HG03460 (cell line): ENCODE measurements at regions not wholly inside any gene's neighbourhood (a gene's known extent, or its start where the extent isn't known, plus 50 kb on each side); places are given as distances from the start of the nearest gene placed in this dataset.

Experiments
- ATAC-seq: cut with Tn5 transposase; IDR thresholded peaks from one replicate; pipeline ENCODE4 v1.9.1; 2021; ENCODE audit not compliant: unreplicated experiment

- no peak for ATAC-seq
These were observed 1734.3 kb downstream of the PCDH7 start for GRCh38 chr4:32454482-32454881.

GRCh38 chr4:32455231-32455630 is 1735.1 kb downstream of the PCDH7 start:
- ATAC-seq, result no peak

DNA sequence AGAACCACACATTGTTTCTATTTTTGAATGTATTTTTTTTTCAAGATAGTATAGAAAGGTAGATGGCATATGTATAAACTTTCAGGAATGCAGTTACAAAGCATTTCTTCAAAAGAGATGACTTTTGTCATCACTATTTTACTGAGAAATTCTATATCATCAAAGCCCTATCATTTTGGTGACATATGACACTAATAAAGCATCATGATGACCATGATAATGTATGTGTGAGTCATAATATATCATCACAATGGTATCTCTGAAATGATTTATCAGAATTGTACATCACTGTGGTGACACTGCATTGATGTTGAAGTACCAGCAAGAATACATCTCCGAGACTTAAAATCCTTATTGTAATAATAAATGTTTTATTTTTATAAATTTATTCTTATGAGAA is 1740.8 kb downstream of the PCDH7 start:
- ATAC-seq, result no peak

- ATAC-seq, result no peak
These were observed 1742.8 kb downstream of the PCDH7 start for GRCh38 chr4:32462944-32463343.

DNA sequence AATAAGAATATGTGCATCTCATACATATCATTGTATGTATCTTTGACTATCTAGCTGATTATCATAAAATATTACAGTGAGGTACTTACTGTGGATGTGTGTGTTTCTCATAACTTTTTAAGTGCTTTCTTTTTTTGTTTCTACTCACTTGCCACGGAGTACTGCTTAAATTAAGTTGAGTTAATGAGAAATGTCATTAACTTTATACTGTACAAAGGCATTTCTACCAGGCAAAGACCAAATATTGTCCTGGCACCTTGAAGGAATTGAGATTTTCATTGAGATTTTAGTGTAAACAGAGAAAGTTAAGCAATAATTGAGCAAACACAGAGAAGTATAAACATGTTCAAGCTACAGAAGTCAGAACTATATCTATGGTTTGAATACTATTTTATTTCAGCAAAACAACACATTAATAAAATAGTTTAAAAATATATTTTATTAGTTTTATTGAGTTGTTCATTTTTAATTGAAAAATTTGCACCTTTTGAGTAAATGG is 1750.0 kb downstream of the PCDH7 start:
- ATAC-seq, result no peak

DNA sequence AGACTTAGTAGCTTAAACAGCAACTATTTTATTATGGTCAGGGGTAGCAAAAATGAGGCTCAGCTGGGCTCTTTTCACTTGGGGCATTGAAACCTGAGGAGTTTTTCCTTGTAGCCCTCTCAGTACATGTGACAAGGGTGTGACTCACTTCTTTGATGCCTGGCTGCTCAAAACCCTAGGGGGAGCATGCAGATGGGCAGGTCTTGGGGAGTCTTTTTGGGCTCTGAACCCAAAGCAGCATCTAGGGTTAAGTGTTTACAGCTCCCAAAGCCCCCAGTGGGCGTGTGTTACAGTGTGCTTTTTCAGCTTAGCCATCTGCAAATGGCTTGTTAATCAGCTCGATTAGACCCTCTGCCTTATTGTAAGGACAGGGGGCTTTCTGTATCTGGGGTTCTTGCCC is 1752.7 kb downstream of the PCDH7 start:
- no peak for ATAC-seq

GRCh38 chr4:32475710-32476109 is 1755.5 kb downstream of the PCDH7 start:
- no peak for ATAC-seq

DNA sequence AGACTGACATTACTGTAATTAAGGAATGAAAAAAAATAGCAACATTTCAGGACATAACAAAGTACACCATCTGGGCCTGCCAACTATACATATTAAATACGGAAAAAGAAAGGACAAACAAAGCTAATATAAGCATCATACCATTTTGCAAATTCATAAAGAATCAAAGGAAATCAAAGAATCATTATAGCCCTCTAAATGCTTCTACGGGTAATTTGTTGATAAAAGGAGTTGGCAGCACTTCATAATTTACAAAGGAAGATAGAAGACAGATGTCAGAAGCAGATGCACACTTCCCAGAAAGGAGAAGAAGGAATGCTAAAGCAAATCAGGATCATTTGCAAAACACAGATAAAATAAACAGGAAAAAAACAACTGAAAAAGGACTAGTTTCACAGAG is 1757.3 kb downstream of the PCDH7 start:
- ATAC-seq, result no peak

GRCh38 chr4:32485956-32486355 is 1765.8 kb downstream of the PCDH7 start:
- ATAC-seq, result no peak

DNA sequence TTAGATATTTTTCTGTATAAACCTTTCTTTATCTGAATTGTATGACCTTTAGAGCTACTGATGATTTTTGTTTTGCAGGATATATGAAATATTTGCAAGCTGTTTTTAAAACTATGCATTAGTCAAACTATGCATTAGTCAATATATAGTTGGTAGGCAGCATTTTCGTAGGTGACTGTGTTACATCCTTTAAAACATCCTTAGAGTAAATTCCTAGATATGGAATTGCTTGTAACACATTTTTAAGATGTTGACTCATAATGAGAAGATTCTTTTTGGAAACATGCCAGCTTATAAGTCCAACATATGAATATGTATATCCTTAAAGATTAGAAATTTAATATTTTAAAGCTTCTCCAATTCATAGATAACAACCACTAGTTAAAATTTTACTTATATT is 1768.5 kb downstream of the PCDH7 start:
- no peak for ATAC-seq

- ATAC-seq, result no peak
These were observed 1779.0 kb downstream of the PCDH7 start for GRCh38 chr4:32499171-32499570.

DNA sequence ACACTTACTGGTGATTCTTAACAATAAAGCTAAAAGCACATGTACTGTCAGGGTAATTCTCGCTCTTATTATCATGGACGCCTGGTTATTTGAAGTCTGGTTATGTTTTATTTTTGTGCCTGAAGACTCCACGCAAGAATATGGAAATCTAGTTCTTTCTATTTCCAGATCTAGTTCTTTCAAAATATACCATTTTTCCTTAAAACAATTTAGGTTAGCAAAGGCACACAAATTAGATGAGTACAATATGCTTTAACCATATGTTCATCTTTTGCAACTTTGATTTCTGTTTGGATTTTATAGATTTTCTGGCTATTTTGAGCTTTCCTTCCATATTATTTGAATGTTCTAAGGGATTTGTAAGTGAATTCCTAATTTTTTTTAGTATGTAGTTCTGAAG is 1783.1 kb downstream of the PCDH7 start:
- no peak for ATAC-seq

DNA sequence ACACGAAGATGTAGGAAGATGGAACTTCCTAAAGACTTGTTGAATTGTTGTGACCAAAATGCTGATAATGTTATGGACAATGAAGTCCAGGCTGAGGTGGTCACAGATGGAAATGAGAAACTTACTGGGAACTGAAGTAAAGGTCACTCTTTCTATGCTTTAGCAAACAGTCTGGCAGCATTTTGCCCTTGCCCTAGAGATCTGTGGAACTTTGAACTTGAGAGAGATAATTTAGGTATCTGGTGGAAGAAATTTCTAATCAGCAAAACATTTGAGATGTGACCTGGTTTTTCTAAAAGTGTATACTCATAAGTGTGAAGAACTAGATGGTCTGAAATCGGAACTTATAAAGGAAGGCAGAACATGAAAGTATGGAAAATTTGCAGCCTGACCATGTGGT is 1785.9 kb downstream of the PCDH7 start:
- ATAC-seq, result no peak

DNA sequence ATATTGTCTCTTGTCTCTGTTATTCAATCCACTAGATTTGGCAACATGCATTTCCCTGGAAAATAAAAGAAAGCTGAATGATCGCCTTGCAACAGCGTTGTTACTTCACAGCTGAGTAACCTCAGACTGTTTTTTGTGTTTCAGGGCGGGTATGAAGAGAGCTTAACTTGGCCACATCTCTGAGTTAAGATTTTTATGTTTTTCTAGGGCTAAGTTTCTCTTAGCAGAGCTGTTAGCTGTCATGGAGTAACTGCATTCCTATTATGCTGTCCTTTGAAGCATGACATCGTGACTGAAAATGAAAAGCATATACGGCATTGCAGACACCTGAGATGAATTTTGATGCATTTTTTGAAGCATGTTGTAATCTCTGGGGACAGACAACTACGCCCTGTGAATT is 1798.9 kb downstream of the PCDH7 start:
- no peak for ATAC-seq

DNA sequence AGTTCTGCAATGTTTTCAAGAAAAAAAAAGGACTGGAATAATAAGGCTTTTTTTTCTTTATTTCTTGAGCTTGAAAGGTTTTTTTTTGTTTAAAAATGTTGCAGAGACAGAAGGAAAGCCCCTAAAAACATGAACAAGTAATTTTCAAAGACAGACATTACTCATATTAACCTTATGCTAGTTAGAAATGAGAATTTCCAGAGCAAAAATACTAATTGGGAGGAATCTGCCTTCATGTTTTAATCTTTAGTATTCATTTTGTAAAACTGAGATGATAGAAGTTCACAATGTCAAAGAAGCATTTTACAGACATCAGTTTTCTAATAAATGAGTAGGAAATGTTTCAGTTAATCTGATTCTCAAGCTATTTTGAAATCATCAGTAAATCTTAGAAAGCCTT is 1805.3 kb downstream of the PCDH7 start:
- ATAC-seq, result no peak

DNA sequence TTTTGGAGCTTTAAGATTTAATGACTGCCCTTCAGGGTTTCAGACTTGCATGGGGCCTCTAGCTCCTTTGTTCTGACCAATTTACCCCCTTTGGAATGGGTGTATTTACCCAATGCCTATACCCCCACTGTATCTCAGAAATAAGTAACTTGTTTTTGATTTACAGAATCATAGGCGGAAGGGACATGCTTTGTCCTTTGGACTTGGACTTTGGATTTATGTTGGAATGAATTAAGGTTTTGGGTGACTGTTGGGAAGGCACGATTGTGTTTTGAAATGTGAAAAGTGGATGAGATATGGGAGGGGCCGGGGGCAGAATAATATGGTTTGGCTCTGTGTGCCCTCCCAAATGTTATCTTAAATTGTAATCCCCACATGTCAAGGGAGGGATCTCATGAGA is 1824.7 kb downstream of the PCDH7 start:
- no peak for ATAC-seq

DNA sequence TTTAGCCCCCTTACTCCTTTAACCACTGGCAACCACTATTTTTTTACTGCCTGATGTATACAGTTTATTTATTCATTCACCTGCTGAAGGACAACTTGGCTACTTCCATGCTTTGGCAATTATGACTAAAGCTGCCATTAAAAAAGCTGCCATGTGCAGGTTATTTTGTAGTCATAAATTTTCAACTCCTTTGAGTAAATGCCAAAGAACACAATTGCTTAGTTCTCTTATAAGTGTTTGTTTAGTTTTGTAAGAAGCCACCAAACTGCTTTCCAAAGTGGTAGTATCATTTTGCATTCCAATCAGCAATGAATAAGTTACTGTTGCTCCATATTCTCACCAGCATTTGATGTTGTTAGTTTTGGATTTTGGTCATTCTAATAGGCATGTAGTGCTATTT is 1831.8 kb downstream of the PCDH7 start:
- ATAC-seq, result no peak

GRCh38 chr4:32560306-32560705 is 1840.1 kb downstream of the PCDH7 start:
- no peak for ATAC-seq

- ATAC-seq, result no peak
These were observed 1841.8 kb downstream of the PCDH7 start for GRCh38 chr4:32562010-32562409.

GRCh38 chr4:32564626-32565025 is 1844.5 kb downstream of the PCDH7 start:
- ATAC-seq, result no peak

- no peak for ATAC-seq
These were observed 1849.7 kb downstream of the PCDH7 start for GRCh38 chr4:32569861-32570260.

DNA sequence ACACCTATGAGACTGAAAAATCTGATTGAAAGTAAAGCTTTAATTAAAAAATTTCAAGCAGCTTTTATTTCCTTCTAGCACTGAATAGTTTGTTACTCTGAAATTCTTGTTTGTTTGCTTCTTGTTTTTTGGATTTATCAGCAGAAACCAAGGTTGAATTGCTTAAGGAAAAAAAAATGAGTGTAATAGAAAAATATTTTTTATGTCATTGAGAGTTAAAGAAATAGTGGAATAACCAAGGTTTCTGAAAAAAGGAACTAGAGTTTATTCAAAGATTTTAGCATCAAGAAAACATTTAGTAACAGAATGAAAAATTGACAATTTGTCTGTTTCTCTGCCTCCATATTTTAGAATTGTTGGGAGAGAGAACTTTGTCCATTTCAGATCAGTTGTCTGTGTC is 1852.2 kb downstream of the PCDH7 start:
- no peak for ATAC-seq

DNA sequence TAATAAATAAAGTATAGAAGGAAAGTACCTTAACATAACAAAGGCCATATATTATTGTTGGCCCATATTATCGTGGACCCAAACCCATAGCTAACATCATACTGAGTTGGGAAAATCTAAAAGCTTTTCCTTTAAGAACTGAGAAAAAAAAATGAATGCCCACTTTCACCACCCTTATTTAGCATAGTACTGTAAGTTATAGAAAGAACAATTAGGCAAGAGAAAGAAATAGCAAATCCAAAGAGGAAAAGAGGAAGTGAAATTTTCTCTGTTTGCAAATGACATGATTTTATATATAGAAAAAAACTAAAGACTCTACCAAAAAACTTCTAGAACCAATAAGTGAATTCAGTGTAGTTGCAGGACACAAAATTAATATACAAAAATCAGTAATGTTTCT is 1854.6 kb downstream of the PCDH7 start:
- ATAC-seq, result no peak

- ATAC-seq, result no peak
These were observed 1868.9 kb downstream of the PCDH7 start for GRCh38 chr4:32589097-32589496.
